ENCODE measurements at regions not wholly inside any gene's neighbourhood (a gene's known extent, or its start where the extent isn't known, plus 50 kb on each side); places are given as distances from the start of the nearest gene placed in this dataset.

GRCh38 chr10:78314651-78315050 is 281.0 kb downstream of the RPS24 start:
- no peak for TF ChIP-seq SUZ12 (IDR thresholded peaks at IDR 0.05; ENCODE audit: extremely low read depth, insufficient read depth, insufficient read length)
- TF ChIP-seq ZNF274 (IDR thresholded peaks at IDR 0.05; ENCODE audit: low read depth, low read length), result no peak
